Peyer's patch (tissue), 4 donors: ENCODE measurements at regions not wholly inside any gene's neighbourhood (a gene's known extent, or its start where the extent isn't known, plus 50 kb on each side); places are given as distances from the start of the nearest gene placed in this dataset.

ENCODE experiments used
- DNase-seq, 3 donors: peaks; one replicate each; pipeline ENCODE4 v3.0.0-alpha.2; 2017 to 2019
- H3K27ac ChIP-seq, 4 donors: fragments of 200-600 bp; sonication (generic); one replicate each; pipeline ENCODE4 v1.5.1; 2016 to 2019
- H3K27me3 ChIP-seq, 2 donors: fragments of 200-600 bp; sonication (generic); one replicate each; pipeline ENCODE4 v1.5.1; 2019
- H3K36me3 ChIP-seq, 3 donors: fragments of 200-600 bp; sonication (generic); one replicate each; pipeline ENCODE4 v1.5.1; 2016 to 2019
- H3K4me1 ChIP-seq, 4 donors: fragments of 200-600 bp; sonication (generic); one replicate each; pipeline ENCODE4 v1.5.1; 2016 to 2019
- H3K4me3 ChIP-seq, 4 donors: fragments of 200-600 bp; sonication (generic); 1 replicate in 3 of 4; 2 replicates in 1 of 4; pipeline ENCODE4 v1.5.1; 2016 to 2019; ENCODE audit warnings: mild to moderate bottlenecking in 1 of 4
- H3K9me3 ChIP-seq, 4 donors: fragments of 200-600 bp; sonication (generic); one replicate each; pipeline ENCODE4 v1.5.1; 2016 to 2019; ENCODE audit warnings: mild to moderate bottlenecking in 1 of 4
- CTCF ChIP-seq, 6 experiments: fragments of 450-650 bp in 4 of 6; fragments of 200-600 bp in 2 of 6; sonication (generic) in 1 of 6; IDR thresholded peaks; one replicate each; pipeline ENCODE4 v1.5.1; 2017 to 2019; ENCODE audit warnings: antibody characterized with exemption in 6 of 6, mild to moderate bottlenecking in 3 of 6, moderate library complexity in 1 of 6
- POLR2A ChIP-seq, 2 donors: fragments of 450-650 bp; IDR thresholded peaks; one replicate each; pipeline ENCODE4 v1.5.1; 2017; ENCODE audit warnings: antibody characterized with exemption in 2 of 2, mild to moderate bottlenecking in 2 of 2, moderate library complexity in 2 of 2

DNA sequence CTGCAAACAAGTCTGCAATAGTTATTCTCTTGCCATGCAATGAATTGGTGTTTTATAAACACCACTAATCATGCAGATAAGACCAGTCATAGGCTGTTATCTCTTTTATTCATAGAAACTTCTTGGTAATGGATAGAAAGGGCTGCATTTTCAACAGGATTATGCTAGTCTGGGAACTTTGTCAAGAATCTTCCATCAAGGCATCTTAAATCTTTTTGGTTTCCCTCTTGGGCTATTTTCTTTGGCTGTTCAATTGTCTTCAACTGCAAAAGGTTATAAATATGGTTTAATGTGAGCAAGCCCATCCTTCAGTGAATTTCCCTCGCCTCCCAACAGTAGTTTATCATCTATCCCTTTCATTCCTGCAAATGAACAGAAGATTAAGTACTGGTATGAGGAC is 59.0 kb upstream of the MINAR1 start:
- TF ChIP-seq POLR2A (IDR thresholded peaks at IDR 0.05) (no peak), CTCF (IDR thresholded peaks at IDR 0.05) (no peak)
- H3K4me1 ChIP-seq: no peaks in the 10 kb centered on the region
- no peaks in the 10 kb centered on the region for H3K9me3 ChIP-seq
- H3K27me3 ChIP-seq: no peaks in the 10 kb centered on the region
- no peak overlapping the region for H3K27ac ChIP-seq
- no peak overlapping the region for H3K4me3 ChIP-seq
- DNase-seq: no peak
- no peaks in the 10 kb centered on the region for H3K36me3 ChIP-seq

GRCh38 chr15:79373728-79374127 is 58.4 kb upstream of the MINAR1 start:
- Histone ChIP-seq H3K27ac (no peak overlapping the region), H3K4me1 (no peaks in the 10 kb centered on the region), H3K36me3 (no peaks in the 10 kb centered on the region), H3K27me3 (no peaks in the 10 kb centered on the region), H3K9me3 (no peaks in the 10 kb centered on the region), H3K4me3 (no peak overlapping the region)
- DNase-seq: no peak
- TF ChIP-seq CTCF (IDR thresholded peaks at IDR 0.05) (no peak), POLR2A (IDR thresholded peaks at IDR 0.05) (no peak)

GRCh38 chr15:79376383-79376782 is 55.8 kb upstream of the MINAR1 start:
- no peaks in the 10 kb centered on the region for H3K27me3 ChIP-seq
- TF ChIP-seq POLR2A (IDR thresholded peaks at IDR 0.05) (no peak), CTCF (IDR thresholded peaks at IDR 0.05) (no peak)
- H3K9me3 ChIP-seq: no peaks in the 10 kb centered on the region
- H3K4me1 ChIP-seq: no peaks in the 10 kb centered on the region
- DNase-seq: no peak
- no peak overlapping the region for H3K27ac ChIP-seq
- H3K4me3 ChIP-seq: no peak overlapping the region
- no peaks in the 10 kb centered on the region for H3K36me3 ChIP-seq

DNA sequence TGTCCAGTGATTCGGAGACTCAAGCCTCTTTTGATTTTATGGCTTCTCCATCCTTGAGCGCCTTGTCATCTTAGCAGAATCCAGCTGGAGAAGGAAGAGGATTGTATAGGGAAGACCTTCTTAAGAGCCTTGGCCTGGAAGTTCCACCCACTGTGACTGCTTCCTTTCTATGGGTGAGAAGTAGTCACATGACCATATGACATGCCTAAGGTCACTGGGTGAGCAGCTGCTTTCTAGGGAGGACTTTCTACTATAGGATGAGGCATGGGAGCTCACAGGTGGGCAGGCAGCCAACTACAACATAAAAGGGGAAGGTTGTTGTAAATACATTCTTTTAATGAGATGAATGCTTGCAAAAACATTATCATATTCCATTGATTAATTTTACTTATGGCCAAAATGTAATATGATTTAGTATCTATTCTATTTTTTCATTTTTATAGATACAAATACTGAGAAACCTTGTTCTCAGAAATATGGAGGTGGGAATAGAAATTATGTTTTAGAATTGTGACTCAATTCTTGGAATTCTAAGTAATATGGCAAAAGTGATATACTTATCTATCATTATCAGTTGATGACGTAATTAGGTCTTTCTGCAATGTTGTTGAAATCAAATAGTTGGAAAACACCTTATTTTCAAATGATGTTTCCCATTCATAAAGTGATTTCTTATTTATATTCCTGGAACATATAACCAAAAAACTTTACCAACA is 53.6 kb upstream of the MINAR1 start:
- no peaks in the 10 kb centered on the region for H3K9me3 ChIP-seq
- no peak for DNase-seq
- TF ChIP-seq POLR2A (IDR thresholded peaks at IDR 0.05) (no peak), CTCF (IDR thresholded peaks at IDR 0.05) (no peak)
- H3K36me3 ChIP-seq: no peaks in the 10 kb centered on the region
- no peak overlapping the region for H3K27ac ChIP-seq
- no peaks in the 10 kb centered on the region for H3K27me3 ChIP-seq
- no peak overlapping the region for H3K4me3 ChIP-seq
- no peaks in the 10 kb centered on the region for H3K4me1 ChIP-seq

- peak; percentile 55 to 88 (median 72) for TF ChIP-seq CTCF (IDR thresholded peaks at IDR 0.05)
- TF ChIP-seq POLR2A (IDR thresholded peaks at IDR 0.05): no peak
- no peaks in the 10 kb centered on the region for H3K4me1 ChIP-seq
- no peak overlapping the region for H3K4me3 ChIP-seq
- H3K36me3 ChIP-seq: no peaks in the 10 kb centered on the region
- no peaks in the 10 kb centered on the region for H3K9me3 ChIP-seq
- H3K27me3 ChIP-seq: no peaks in the 10 kb centered on the region
- DNase-seq: peak; percentile 71 to 91 (median 81)
- no peak overlapping the region for H3K27ac ChIP-seq
Measured at GRCh38 chr15:79380755-79381497, 51.2 kb upstream of the MINAR1 start.
